ENCODE measurements at regions not wholly inside any gene's neighbourhood (a gene's known extent, or its start where the extent isn't known, plus 50 kb on each side); places are given as distances from the start of the nearest gene placed in this dataset.

- in situ Hi-C loops (cut with HindIII; ENCODE audit: low sequenced_read_pairs) = no loop called here
These were observed 835.7 kb downstream of the DCDC2C start for GRCh38 chr2:4539121-4539520.

GRCh38 chr2:4549666-4550210 is 846.4 kb downstream of the DCDC2C start:
- in situ Hi-C loops (cut with HindIII; ENCODE audit: low sequenced_read_pairs) = no loop called here

- in situ Hi-C loops (cut with HindIII; ENCODE audit: low sequenced_read_pairs) = no loop called here
These were observed 848.5 kb downstream of the DCDC2C start for GRCh38 chr2:4551691-4552474.

GRCh38 chr2:4553241-4553640 is 849.9 kb downstream of the DCDC2C start:
- in situ Hi-C loops (cut with HindIII; ENCODE audit: low sequenced_read_pairs) = no loop called here

- in situ Hi-C loops (cut with HindIII; ENCODE audit: low sequenced_read_pairs) = no loop called here
These were observed 852.9 kb downstream of the DCDC2C start for GRCh38 chr2:4556135-4556896.

- in situ Hi-C loops (cut with HindIII; ENCODE audit: low sequenced_read_pairs) = no loop called here
These were observed 857.8 kb downstream of the DCDC2C start for GRCh38 chr2:4561196-4561595.

GRCh38 chr2:4576075-4576474 is 872.7 kb downstream of the DCDC2C start:
- in situ Hi-C loops (cut with HindIII; ENCODE audit: low sequenced_read_pairs) = no loop called here

- in situ Hi-C loops (cut with HindIII; ENCODE audit: low sequenced_read_pairs) = no loop called here
These were observed 876.6 kb downstream of the DCDC2C start for GRCh38 chr2:4579977-4580376.

GRCh38 chr2:4585057-4585635 is 881.8 kb downstream of the DCDC2C start:
- in situ Hi-C loops (cut with HindIII; ENCODE audit: low sequenced_read_pairs) = no loop called here

- in situ Hi-C loops (cut with HindIII; ENCODE audit: low sequenced_read_pairs) = no loop called here
These were observed 885.2 kb downstream of the DCDC2C start for GRCh38 chr2:4588606-4589005.

- in situ Hi-C loops (cut with HindIII; ENCODE audit: low sequenced_read_pairs) = no loop called here
These were observed 887.9 kb downstream of the DCDC2C start for GRCh38 chr2:4591261-4591660.

- in situ Hi-C loops (cut with HindIII; ENCODE audit: low sequenced_read_pairs) = no loop called here
These were observed 894.0 kb downstream of the DCDC2C start for GRCh38 chr2:4597400-4597799.

- in situ Hi-C loops (cut with HindIII; ENCODE audit: low sequenced_read_pairs) = no loop called here
These were observed 901.4 kb downstream of the DCDC2C start for GRCh38 chr2:4604767-4605166.

- in situ Hi-C loops (cut with HindIII; ENCODE audit: low sequenced_read_pairs) = no loop called here
These were observed 914.8 kb downstream of the DCDC2C start for GRCh38 chr2:4618141-4618540.

GRCh38 chr2:4618630-4619228 is 915.4 kb downstream of the DCDC2C start:
- in situ Hi-C loops (cut with HindIII; ENCODE audit: low sequenced_read_pairs) = no loop called here

- in situ Hi-C loops (cut with HindIII; ENCODE audit: low sequenced_read_pairs) = no loop called here
These were observed 925.7 kb downstream of the DCDC2C start for GRCh38 chr2:4628998-4629501.

GRCh38 chr2:4635289-4635688 is 931.9 kb downstream of the DCDC2C start:
- in situ Hi-C loops (cut with HindIII; ENCODE audit: low sequenced_read_pairs) = no loop called here

GRCh38 chr2:4653991-4654390 is 950.6 kb downstream of the DCDC2C start:
- in situ Hi-C loops (cut with HindIII; ENCODE audit: low sequenced_read_pairs) = no loop called here

- in situ Hi-C loops (cut with HindIII; ENCODE audit: low sequenced_read_pairs) = no loop called here
These were observed 953.0 kb downstream of the DCDC2C start for GRCh38 chr2:4656326-4656725.

- in situ Hi-C loops (cut with HindIII; ENCODE audit: low sequenced_read_pairs) = no loop called here
These were observed 958.9 kb downstream of the DCDC2C start for GRCh38 chr2:4662161-4662779.

- in situ Hi-C loops (cut with HindIII; ENCODE audit: low sequenced_read_pairs) = no loop called here
These were observed 965.0 kb downstream of the DCDC2C start for GRCh38 chr2:4668381-4668780.

Data from endothelial cell of hepatic sinusoid (primary cell).